GM19397 (cell line): ENCODE measurements at regions not wholly inside any gene's neighbourhood (a gene's known extent, or its start where the extent isn't known, plus 50 kb on each side); places are given as distances from the start of the nearest gene placed in this dataset.
"Not testable (repeated sequence)": the region's sequence is repeated elsewhere in the genome, so short reads cannot be mapped to it uniquely, and the experiment has no call there.

ENCODE experiments used
- ATAC-seq: cut with Tn5 transposase; IDR thresholded peaks from one replicate; pipeline ENCODE4 v1.9.1; 2021; ENCODE audit warnings: mild to moderate bottlenecking, moderate library complexity; ENCODE audit not compliant: unreplicated experiment

DNA sequence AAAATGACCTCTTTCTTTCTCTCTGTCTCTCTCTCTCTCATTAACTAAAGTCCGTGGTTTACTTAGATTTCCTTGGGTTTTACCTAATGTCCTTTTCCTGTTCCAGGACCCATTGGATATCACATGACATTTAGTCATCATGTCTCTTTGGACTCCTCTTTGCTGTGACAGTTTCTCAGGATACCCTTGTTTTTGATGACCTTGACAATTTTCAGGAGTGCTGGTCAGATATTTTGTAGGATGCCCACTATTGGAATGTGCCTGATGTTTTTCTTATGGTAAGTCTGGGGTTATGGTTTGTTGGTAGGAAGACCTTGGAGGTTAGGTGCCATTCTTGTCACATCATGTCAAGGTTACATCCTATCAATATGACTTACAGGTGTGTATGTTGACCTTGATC, 199.2 kb upstream of the HTR1E start:
- ATAC-seq: no peak

GRCh38 chr6:86731631-86732030, 205.7 kb upstream of the HTR1E start:
- not testable (repeated sequence) for ATAC-seq

DNA sequence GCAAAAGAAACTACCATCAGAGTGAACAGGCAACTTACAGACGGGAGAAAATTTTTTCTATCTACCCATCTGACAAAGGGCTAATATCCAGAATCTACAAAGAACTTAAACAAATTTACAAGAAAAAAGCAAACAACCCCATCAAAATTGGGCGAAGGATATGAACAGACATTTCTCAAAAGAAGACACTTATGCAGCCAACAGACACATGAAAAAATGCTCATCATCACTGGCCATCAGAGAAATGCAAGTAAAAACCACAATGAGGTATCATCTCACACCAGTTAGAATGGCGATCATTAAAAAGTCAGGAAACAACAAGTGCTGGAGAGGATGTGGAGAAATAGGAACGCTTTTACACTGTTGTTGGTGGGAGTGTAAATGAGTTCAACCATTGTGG, 206.6 kb upstream of the HTR1E start:
- ATAC-seq: not testable (repeated sequence)

GRCh38 chr6:86730216-86730615, 207.1 kb upstream of the HTR1E start:
- no peak for ATAC-seq

DNA sequence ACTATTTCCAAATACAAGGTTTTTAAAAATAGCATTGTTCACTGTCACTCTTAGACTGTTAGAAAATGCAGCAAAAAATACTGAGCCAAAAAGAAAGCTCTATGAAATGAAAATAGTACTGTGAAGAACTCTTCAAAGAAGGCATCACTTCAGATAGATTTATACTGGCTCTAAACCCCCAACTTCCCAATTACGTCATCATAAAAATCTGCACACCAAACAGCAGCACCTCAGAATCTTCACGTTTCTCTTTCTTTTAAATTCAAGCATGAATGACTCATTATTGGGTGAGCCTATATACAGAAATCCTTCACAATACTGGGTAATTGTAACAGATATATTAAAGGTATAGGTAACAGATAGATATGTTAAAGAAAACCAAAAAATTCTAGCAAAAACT, 208.4 kb upstream of the HTR1E start:
- ATAC-seq: no peak

DNA sequence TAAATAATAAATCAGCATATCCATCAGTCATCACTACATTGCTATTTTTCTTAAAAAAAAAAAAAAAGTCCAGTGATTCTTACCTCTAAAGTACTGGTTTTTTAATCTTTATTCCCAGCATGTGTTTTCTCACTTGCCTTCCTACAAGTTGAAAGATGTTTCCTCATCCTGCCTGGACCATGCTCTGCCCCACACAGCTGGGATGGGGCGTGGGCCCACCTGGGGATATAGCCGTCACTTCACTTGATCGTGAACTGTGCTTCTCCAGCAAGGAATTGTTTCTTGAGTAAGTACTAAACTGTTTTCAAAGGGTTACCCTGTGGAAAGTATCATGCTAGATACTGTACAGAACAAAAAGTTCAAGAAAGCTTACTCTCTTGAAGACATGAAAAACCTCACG, 212.6 kb upstream of the HTR1E start:
- ATAC-seq: no peak

- ATAC-seq: no peak
Observed at GRCh38 chr6:86723729-86724128, 213.6 kb upstream of the HTR1E start.

- ATAC-seq: no peak
Observed at GRCh38 chr6:86723151-86723550, 214.2 kb upstream of the HTR1E start.

DNA sequence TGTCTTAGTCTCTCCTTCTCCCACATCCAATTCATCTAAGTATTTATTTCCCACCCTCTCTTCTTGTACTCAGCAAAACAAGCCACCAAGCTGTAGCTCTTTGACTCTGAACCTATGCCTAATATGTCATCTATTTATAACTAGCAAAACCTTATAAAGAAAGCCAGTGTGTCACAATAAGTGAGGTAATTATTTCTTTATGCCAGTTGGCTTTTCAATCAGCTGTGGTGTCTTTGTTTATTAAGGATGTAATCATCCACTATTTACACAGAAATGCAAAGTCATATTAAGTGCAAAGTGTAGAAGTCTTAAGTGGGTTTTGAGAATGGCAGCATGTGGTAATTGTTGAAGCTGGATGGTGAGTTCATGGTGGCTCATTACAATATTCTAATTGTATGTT, 215.2 kb upstream of the HTR1E start:
- ATAC-seq: no peak

- ATAC-seq: no peak
Observed at GRCh38 chr6:86715676-86716075, 221.7 kb upstream of the HTR1E start.

- no peak for ATAC-seq
Observed at GRCh38 chr6:86712039-86712438, 225.3 kb upstream of the HTR1E start.

DNA sequence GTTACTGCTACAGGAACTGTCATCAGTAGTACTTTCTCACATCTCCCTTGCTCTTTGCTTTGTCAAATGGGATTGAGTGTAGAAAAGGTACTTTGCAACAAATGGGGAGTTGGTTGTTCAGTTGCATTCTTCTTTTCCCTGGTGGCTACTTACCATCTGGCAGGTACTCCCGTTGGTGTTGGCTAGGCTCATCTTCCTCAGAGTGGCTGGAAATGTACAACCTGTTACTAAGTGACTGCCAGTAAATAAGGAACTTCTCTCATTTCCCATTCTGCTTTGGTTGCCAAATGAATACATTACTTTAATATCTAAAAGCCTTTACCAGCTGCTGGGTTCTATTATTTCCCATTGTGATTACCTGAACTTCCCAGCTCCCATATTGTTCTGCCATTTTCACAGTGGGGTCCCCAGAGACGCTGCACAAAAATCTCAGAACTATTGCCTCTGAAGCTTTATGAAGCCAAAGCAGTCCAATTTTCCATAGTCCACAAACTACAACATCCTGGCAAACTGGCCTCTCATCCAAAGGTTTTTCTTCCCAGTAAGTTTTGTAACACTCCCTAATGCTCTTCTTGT, 229.7 kb upstream of the HTR1E start:
- no peak for ATAC-seq

DNA sequence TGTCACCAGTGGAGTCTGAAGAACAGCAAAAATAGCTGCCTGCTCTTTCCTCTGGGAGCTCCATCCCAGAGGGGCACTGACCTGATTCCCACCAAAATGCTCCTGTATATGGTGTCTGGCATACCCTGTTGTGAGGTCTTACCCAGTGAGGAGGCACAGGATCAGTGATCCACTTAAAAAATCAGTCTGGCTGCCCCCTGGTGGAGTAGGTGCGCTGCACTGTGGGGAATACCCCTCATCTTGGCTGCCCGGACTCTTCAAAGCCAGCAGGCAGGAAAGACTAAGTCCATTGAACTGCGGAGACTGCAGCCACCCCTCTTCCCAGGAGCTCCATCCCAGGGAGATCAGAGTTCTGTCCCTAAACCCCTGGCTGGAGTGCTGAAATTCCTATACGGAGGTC, 230.9 kb upstream of the HTR1E start:
- no peak for ATAC-seq

- not testable (repeated sequence) for ATAC-seq
Observed at GRCh38 chr6:86701228-86701627, 236.1 kb upstream of the HTR1E start.

DNA sequence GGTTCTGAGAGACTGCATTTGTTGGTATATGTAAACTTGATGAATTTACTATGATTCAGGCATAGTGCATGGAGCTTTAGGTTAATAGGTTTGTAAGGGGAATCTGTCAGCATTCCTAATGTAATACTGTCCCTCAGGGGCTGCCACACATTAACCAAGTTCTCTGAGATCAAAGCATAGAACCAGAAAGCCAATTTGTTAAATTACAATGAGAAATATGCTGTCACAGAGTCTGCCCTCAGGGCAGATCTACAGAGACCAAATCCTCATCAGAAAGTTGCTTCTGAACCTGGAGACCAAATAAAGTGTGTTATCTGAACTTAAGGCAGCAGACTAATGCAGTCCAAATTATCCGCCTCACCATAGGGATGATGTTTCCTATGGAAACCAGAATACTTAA, 250.8 kb upstream of the HTR1E start:
- ATAC-seq: no peak

- ATAC-seq: no peak
Observed at GRCh38 chr6:86685230-86685797, 252.0 kb upstream of the HTR1E start.

DNA sequence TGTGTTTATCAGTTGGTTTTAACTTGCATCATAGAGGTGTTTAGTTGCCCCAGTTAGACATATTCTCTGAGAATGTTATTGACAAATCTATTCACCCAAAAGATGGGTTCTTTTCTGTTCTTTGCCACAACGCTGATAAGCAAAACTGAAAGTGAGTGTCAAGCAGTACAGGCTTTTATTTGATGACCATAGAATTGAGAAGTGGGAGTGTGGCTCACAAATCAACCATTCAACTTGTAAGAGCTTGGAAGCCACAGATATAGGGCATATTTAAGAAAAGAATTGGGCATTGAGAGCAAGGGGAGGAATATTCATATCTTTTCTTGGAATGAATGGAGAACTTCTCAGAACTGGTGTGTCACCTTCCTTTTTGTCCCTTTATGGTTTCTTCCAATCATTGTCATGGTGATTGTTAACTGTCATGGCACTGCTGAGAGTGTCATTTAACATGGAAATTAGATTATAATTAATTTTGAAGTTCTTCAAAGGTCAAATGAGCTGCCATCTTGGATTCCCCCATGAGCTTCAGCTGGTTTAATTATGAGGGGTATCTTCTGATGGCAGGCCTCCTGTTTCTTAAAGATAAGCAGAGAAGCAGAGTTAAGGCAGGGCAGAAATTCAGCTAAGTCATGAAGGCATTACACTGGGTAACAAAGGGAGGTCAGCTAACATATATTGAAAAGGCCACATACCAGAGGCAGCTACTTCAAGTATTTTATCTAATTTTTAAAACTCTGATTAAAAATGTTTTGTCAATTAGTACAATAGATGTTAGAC, 254.0 kb upstream of the HTR1E start:
- ATAC-seq: no peak

DNA sequence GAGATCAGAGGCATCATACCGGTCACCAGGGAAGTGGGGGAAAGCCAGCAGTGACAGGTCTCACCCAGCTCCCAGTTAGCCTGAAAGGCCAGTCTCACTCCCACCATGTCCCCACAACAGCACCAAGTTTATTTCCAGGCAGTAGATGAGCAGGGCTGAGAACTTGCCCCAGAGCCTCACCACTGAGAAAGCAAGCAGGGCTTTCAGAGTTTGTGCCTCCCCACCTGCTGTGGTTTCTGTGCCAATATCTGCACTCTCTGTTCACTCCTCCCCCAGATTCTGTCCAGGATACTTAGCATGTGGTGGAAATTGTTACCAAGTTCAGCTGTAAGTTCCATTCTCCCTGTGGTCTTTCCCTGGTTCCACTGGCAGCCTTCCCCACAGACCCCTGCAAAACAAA, 255.0 kb upstream of the HTR1E start:
- ATAC-seq: no peak

- not testable (repeated sequence) for ATAC-seq
Observed at GRCh38 chr6:86681140-86681539, 256.2 kb upstream of the HTR1E start.

GRCh38 chr6:86672125-86672524, 265.2 kb upstream of the HTR1E start:
- not testable (repeated sequence) for ATAC-seq

DNA sequence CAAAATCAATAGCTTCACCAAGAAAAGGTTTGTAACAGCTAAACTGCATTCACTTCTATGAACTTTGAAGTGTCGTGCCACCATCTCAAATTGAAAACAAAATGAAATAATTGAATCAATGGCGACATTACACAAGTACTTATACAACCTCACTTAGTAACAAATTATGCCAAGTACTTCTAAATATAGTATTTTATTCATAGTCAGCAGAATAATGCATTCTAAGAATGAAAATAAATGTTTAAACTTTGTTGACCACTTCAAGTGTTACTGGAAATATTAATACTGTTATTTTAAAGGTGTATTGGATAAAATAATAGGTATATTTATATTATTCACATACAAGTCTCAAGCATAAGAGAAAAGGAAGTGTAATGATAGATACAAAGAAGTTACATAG, 280.1 kb upstream of the HTR1E start:
- no peak for ATAC-seq

GRCh38 chr6:86629123-86629522, 308.2 kb upstream of the HTR1E start:
- ATAC-seq: no peak
